Ishikawa (cell line): ENCODE measurements at regions not wholly inside any gene's neighbourhood (a gene's known extent, or its start where the extent isn't known, plus 50 kb on each side); places are given as distances from the start of the nearest gene placed in this dataset.

Experiments used
- CEBPB ChIP-seq: IDR thresholded peaks from 2 replicates; pipeline ENCODE4 v1.6.1; 2012
- CREB1 ChIP-seq: IDR thresholded peaks from 2 replicates; pipeline ENCODE4 v1.6.1; 2012; ENCODE audit warnings: low read depth
- EGR1 ChIP-seq: IDR thresholded peaks from 2 replicates; pipeline ENCODE4 v1.6.1; 2012
- EP300 ChIP-seq: IDR thresholded peaks from 2 replicates; pipeline ENCODE4 v1.6.1; 2012; ENCODE audit warnings: borderline replicate concordance
- FOXM1 ChIP-seq: IDR thresholded peaks from 2 replicates; pipeline ENCODE4 v1.6.1; 2012; ENCODE audit warnings: low read depth, borderline replicate concordance
- NFIC ChIP-seq: IDR thresholded peaks from 2 replicates; pipeline ENCODE4 v1.6.1; 2012
- RAD21 ChIP-seq: IDR thresholded peaks from 2 replicates; pipeline ENCODE4 v1.6.1; 2012; ENCODE audit warnings: low read depth
- REST ChIP-seq: IDR thresholded peaks from 2 replicates; pipeline ENCODE4 v1.6.1; 2012; ENCODE audit warnings: low read depth, mild to moderate bottlenecking
- TAF1 ChIP-seq: IDR thresholded peaks from 2 replicates; pipeline ENCODE4 v1.6.1; 2012; ENCODE audit warnings: low read depth, mild to moderate bottlenecking
- TCF12 ChIP-seq: IDR thresholded peaks from 2 replicates; pipeline ENCODE4 v1.6.1; 2012; ENCODE audit warnings: low read depth
- TEAD4 ChIP-seq: IDR thresholded peaks from 2 replicates; pipeline ENCODE4 v1.6.1; 2012
- YY1 ChIP-seq: IDR thresholded peaks from 2 replicates; pipeline ENCODE4 v1.6.1; 2012; ENCODE audit warnings: low read depth
- ZBTB7A ChIP-seq: IDR thresholded peaks from 2 replicates; pipeline ENCODE4 v1.6.1; 2012; ENCODE audit warnings: low read depth
- TF ChIP-seq, protein P1 (sequence below): IDR thresholded peaks from 2 replicates; pipeline ENCODE4 v1.6.1; 2012
- TF ChIP-seq, protein P2 (sequence below): IDR thresholded peaks from 2 replicates; pipeline ENCODE4 v1.6.1; 2012

GRCh38 chr4:81963015-81963762 is 410.6 kb downstream of the HNRNPD start:
- TF ChIP-seq, protein P1, sequence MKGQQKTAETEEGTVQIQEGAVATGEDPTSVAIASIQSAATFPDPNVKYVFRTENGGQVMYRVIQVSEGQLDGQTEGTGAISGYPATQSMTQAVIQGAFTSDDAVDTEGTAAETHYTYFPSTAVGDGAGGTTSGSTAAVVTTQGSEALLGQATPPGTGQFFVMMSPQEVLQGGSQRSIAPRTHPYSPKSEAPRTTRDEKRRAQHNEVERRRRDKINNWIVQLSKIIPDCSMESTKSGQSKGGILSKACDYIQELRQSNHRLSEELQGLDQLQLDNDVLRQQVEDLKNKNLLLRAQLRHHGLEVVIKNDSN: no peak
- no peak for TF ChIP-seq NFIC
- no peak for TF ChIP-seq TAF1
- no peak for TF ChIP-seq TCF12
- TF ChIP-seq, protein P2, sequence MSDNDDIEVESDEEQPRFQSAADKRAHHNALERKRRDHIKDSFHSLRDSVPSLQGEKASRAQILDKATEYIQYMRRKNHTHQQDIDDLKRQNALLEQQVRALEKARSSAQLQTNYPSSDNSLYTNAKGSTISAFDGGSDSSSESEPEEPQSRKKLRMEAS: no peak
- no peak for TF ChIP-seq ZBTB7A
- no peak for TF ChIP-seq EGR1
- no peak for TF ChIP-seq EP300
- TF ChIP-seq REST: no peak

- TF ChIP-seq NFIC (no peak), YY1 (no peak), FOXM1 (no peak), EGR1 (no peak), CREB1 (no peak), TCF12 (no peak), ZBTB7A (no peak), RAD21 (no peak), TAF1 (no peak), EP300 (no peak), TEAD4 (no peak), CEBPB (no peak), REST (no peak)
- TF ChIP-seq, protein P1: no peak
- TF ChIP-seq, protein P2: no peak
Observed at GRCh38 chr4:81960961-81961360, 412.8 kb downstream of the HNRNPD start.

DNA sequence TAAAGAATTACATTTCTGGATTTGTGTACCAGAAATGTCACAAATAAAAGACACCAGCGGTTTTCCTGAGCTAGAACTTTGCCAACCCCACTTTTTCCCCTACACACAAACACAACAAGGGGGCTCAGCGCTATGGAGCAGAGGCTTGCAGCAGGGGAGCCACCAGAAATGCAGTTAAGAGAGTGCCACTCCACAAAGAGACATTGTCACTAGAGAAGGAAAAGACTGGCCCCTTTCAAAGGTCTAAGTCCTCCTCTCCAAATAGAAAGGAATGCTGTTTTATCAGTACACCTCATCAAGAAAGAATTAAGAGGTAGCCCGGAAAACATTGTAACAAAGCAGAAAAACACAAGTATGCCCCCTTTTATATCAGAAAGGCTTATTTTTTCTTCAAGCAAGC is 419.5 kb downstream of the HNRNPD start:
- TF ChIP-seq CEBPB (no peak), TAF1 (no peak), TCF12 (no peak), EGR1 (no peak), CREB1 (no peak), TEAD4 (no peak), RAD21 (no peak), NFIC (no peak), FOXM1 (no peak), ZBTB7A (no peak), EP300 (no peak)
- TF ChIP-seq, protein P2: no peak
- TF ChIP-seq, protein P1: no peak

DNA sequence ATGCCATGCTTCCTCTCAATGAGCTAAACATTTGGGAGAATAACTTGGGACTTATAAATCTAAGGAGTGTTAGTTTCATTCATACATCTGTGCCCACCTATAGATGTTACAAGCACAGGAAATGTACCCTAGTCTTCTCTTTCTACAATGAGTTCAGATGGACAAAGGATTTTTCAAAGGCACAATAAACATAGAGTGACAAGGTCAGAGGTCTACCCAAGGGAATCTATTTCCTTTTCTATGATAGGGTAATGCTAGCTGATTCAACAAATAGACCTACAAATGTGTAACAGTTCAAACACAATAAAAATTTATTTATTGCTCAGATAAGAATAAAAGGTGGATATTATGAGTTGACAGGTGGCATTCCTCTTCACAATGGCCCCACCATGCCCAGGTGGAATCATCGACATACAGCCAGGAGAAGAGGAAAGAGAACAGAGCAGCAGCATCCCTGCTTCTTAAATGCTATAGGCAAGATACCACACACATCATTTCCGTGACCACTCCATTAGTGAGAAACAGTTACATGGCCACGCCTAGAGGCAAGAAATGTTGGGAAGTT is 421.8 kb downstream of the HNRNPD start:
- TF ChIP-seq TAF1: no peak
- no peak for TF ChIP-seq EGR1
- no peak for TF ChIP-seq EP300
- no peak for TF ChIP-seq TCF12
- TF ChIP-seq CEBPB: no peak
- TF ChIP-seq, protein P2: no peak
- TF ChIP-seq ZBTB7A: no peak
- TF ChIP-seq NFIC: no peak
- no peak for TF ChIP-seq YY1
- no peak for TF ChIP-seq TEAD4
- no peak for TF ChIP-seq REST
- TF ChIP-seq CREB1: no peak
- TF ChIP-seq, protein P1: no peak
- no peak for TF ChIP-seq RAD21
- TF ChIP-seq FOXM1: no peak
